ENCODE measurements at regions not wholly inside any gene's neighbourhood (a gene's known extent, or its start where the extent isn't known, plus 50 kb on each side); places are given as distances from the start of the nearest gene placed in this dataset.

DNA sequence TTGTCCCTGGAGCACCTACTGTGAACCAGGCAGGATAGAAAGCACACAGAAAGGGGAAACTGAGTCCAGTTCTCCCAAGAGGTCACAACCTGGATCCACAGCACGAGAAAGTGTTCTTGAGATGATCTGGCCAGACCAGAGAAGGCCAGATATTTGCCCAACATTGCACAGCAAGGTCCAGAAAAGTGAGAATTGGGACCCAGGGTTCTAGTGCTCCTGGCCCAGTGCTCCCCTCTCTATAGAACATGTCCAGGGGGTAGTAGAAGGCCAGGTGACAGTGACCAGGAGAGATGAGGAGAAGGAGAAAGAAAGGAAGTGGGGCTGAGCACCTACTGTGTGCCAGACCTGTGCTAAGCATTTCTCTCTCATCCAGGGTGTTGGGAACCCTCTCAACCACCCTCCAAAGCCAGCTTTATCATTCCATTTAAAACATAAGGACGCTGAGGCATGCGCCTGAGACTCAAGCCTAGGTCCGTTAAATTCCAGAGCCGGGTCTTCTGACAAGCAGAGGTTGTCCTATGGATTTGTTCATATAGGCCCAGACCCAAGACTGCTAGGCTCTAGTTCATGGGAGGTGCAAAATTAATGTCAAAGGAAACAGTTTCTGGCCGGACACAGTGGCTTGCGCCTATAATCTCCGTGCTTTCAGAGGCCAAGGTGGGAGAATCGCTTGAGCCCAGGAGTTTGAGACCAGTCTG is 128.7 kb downstream of the MN1 start:
- no peak overlapping the region for H3K27ac Mint-ChIP-seq
- POLR2A ChIA-PET: no interaction called here
- no peak for DNase-seq
- H3K4me3 Mint-ChIP-seq: no peak overlapping the region
- peaks cover 0 to 2% (median 0%) of the 10 kb centered on the region in 9 donors for H3K9me3 Mint-ChIP-seq
- H3K36me3 Mint-ChIP-seq: no peaks in the 10 kb centered on the region
- peaks cover 8 to 54% (median 45%) of the 10 kb centered on the region in 5 donors for H3K27me3 Mint-ChIP-seq
- no peak for ATAC-seq
- H3K4me1 Mint-ChIP-seq: peaks cover 0 to 3% (median 1%) of the 10 kb centered on the region in 4 donors

DNA sequence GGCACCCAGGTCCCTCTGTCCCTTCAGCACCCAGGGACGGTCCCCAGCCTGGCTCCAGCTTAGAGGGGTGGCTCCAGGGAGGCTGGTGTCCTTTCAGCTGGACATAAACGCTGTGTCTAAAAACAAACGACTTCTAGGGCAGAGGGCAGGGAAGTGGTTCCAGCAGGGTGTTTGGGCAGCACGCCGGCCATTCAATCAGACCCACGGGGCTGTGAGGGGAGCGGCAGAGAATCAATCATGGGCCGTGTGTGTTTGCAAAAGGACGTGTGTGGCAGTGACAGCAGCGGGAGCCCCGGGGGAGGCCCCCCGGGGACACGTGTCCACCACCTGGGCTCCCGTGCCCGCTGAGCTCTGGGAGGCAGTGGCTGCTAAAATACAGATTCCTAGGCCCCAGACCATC is 127.7 kb downstream of the MN1 start:
- Mint-ChIP-seq H3K36me3 (no peaks in the 10 kb centered on the region), H3K4me1 (peaks cover 0 to 3% (median 1%) of the 10 kb centered on the region in 4 donors), H3K27me3 (peaks cover 8 to 45% (median 41%) of the 10 kb centered on the region in 5 donors), H3K27ac (peak overlapping the region in 1 of 10 donors; percentile 79), H3K4me3 (no peak overlapping the region), H3K9me3 (peaks cover 0 to 2% (median 0%) of the 10 kb centered on the region in 9 donors)
- DNase-seq (no peak), ATAC-seq (no peak)
- POLR2A ChIA-PET: no interaction called here

DNA sequence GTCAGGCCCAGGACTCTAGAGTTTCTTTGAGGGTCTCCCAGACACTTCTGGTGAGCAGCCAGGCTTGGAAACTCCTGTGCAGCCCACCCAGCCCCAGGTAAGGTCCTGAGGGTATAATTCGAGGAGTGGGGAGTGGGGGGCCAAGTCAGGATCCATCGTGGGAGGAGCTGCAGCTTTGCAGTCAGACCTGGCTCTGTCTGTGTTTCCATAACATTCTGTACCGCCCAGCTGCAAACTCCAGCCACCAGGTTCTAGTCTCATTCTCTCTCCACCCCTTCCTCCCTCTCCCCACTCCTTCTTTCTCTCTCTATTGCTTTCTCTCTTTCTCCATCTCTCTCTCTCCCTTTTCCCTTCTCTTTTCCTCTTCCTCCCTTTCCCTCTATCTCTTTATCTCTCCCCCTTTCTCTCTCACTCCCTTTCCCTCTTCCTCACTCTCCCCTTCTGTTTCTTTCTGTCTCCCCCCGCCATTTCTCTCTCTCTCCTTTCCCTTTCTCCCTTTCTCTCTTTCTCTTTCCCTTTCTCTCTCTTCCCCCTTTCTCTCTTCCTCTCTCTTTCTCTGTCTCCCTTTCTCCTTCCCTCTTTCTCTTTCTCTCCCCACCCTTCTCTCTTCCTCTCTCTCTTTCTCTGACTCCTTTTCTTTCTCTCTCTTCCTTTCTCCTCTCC is 127.2 kb downstream of the MN1 start:
- Mint-ChIP-seq H3K4me1 (peaks cover 0 to 3% (median 1%) of the 10 kb centered on the region in 4 donors), H3K36me3 (no peaks in the 10 kb centered on the region), H3K9me3 (peaks cover 0 to 2% (median 0%) of the 10 kb centered on the region in 9 donors), H3K4me3 (no peak overlapping the region), H3K27me3 (peaks cover 8 to 39% (median 38%) of the 10 kb centered on the region in 5 donors), H3K27ac (no peak overlapping the region)
- DNase-seq (no peak), ATAC-seq (no peak)
- POLR2A ChIA-PET: no interaction called here

GRCh38 chr22:27676545-27677213 is 124.9 kb downstream of the MN1 start:
- Mint-ChIP-seq H3K9me3 (no peaks in the 10 kb centered on the region), H3K4me1 (no peaks in the 10 kb centered on the region), H3K27me3 (peaks cover 0 to 41% (median 17%) of the 10 kb centered on the region in 5 donors), H3K27ac (no peak overlapping the region), H3K4me3 (no peak overlapping the region), H3K36me3 (no peaks in the 10 kb centered on the region)
- ATAC-seq (no peak), DNase-seq (no peak)
- POLR2A ChIA-PET: no interaction called here

DNA sequence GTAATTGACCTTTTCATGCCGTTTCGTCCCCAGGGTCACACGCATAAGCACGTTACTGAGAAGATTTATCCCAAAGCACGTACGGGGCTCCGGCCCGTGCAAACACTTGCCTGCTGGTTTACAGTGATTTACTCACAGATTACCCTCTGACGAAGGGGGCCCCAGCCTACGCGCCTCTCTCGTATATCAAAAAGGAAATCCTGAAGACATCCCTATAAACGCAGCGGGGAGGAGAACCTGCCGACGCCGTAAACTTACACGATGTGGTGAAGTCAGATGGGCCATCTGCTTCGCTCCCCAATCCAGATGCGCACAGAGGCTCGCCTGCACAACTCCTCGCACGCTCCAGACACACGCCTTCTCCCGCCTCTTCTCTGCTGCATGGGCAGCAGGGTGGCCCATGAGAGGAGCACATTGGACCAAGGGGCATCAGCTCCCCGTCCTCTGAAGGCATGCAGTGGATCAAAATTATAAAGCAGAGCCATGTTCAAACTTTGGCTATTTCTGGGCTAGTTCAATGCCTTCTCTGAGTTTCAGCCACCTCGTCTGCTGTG is 123.6 kb downstream of the MN1 start:
- POLR2A ChIA-PET: no interaction called here
- no peak overlapping the region for H3K4me3 Mint-ChIP-seq
- peaks cover 0 to 38% (median 17%) of the 10 kb centered on the region in 5 donors for H3K27me3 Mint-ChIP-seq
- no peaks in the 10 kb centered on the region for H3K9me3 Mint-ChIP-seq
- DNase-seq: no peak
- ATAC-seq: no peak
- H3K4me1 Mint-ChIP-seq: no peaks in the 10 kb centered on the region
- H3K27ac Mint-ChIP-seq: no peak overlapping the region
- H3K36me3 Mint-ChIP-seq: no peaks in the 10 kb centered on the region

DNA sequence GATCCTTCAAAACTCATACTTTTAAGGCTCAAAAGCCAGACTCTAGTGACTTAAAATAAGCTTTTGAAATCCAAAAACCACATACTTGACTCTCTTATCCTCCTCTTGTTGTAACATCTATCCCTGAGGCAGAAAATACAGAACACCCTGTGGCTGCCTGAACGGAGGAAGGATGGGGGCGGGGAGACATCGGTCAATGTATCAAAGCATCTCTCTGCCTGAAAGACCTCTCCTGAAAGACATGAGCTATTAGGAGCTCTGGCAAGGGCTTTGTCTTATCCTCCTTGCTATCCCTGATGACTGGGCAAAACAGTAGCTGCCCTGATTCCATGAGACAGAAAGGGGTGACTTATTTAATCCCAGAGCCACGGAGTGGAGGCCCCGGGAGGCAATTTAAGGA is 122.4 kb downstream of the MN1 start:
- Mint-ChIP-seq H3K27ac (no peak overlapping the region), H3K27me3 (peaks cover 0 to 35% (median 17%) of the 10 kb centered on the region in 5 donors), H3K4me3 (no peak overlapping the region), H3K4me1 (no peaks in the 10 kb centered on the region), H3K9me3 (no peaks in the 10 kb centered on the region), H3K36me3 (no peaks in the 10 kb centered on the region)
- POLR2A ChIA-PET: no interaction called here
- DNase-seq (no peak), ATAC-seq (no peak)

DNA sequence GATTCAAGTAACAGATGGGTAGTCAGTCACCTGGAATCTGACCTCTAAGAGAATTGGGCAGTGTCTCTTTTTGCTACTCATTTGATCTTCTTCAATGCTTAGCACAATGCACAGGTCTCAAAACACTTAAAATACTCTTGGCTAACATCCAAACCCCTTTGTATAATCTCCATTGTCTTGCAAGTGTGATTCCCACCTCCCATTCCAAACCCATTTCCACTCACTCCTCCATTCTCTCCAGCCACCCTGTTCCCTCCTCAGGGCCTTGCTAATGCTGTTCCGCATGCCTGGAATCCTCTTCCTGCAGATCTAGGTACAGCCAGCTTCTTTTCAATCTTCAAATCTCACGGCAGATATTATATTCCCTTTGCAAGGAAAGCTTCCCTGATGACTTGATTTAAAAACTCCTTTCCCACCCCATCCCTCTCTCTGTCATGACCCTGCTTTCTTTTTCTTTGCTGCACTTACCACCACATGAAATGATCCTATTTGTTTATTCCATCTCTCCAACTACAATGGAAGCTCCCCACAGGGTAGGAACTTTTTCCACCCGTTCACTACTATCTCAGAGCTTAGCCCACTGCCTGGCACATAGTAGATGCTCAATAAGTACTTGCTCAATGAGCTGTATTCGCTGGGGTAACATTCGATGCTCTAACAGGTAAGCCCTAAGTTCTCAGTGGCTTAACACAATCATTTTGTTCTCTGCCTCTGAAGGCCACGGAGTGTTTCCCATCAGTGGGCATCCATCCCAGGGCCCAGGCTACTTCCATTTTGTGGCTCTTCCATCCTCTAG is 121.7 kb downstream of the MN1 start:
- no peaks in the 10 kb centered on the region for H3K4me1 Mint-ChIP-seq
- H3K4me3 Mint-ChIP-seq: no peak overlapping the region
- H3K9me3 Mint-ChIP-seq: no peaks in the 10 kb centered on the region
- no peak for ATAC-seq
- no peak overlapping the region for H3K27ac Mint-ChIP-seq
- no peak for DNase-seq
- POLR2A ChIA-PET: no interaction called here
- peaks cover 0 to 29% (median 12%) of the 10 kb centered on the region in 5 donors for H3K27me3 Mint-ChIP-seq
- H3K36me3 Mint-ChIP-seq: no peaks in the 10 kb centered on the region

- no peak for DNase-seq
- POLR2A ChIA-PET: no interaction called here
These were observed 120.9 kb downstream of the MN1 start for GRCh38 chr22:27680636-27681035.

GRCh38 chr22:27681037-27681436 is 120.5 kb downstream of the MN1 start:
- H3K36me3 Mint-ChIP-seq: no peaks in the 10 kb centered on the region
- peaks cover 0 to 23% (median 5%) of the 10 kb centered on the region in 5 donors for H3K27me3 Mint-ChIP-seq
- no peak overlapping the region for H3K27ac Mint-ChIP-seq

More at GRCh38 chr22:27680636-27681035, 120.9 kb downstream of the MN1 start:
- Mint-ChIP-seq H3K27me3 (peaks cover 0 to 22% (median 7%) of the 10 kb centered on the region in 5 donors), H3K9me3 (no peaks in the 10 kb centered on the region), H3K4me3 (no peak overlapping the region), H3K4me1 (no peaks in the 10 kb centered on the region), H3K27ac (no peak overlapping the region), H3K36me3 (no peaks in the 10 kb centered on the region)
- no peak for ATAC-seq

DNA sequence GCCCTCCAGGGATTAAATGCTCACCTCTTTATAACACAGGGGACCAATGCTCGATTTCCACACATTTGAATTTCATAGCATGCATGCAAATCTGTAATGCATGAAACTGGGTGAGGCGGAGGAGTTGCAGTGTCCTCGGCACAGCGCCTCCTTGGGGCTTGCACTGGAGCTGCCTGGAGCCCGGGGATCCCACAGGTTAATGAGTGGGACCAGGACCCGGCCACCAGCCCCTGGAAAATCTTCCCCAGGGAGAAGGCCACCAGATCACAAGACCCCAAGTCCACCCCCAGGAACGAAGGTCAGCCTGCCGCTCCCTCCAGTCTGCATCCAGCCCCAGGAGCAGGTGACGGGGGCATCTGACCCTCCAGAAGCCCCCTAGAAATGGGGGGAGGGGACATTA is 119.1 kb downstream of the MN1 start:
- no peak overlapping the region for H3K4me3 Mint-ChIP-seq
- no peaks in the 10 kb centered on the region for H3K4me1 Mint-ChIP-seq
- peaks cover 0 to 23% (median 5%) of the 10 kb centered on the region in 5 donors for H3K27me3 Mint-ChIP-seq
- no peaks in the 10 kb centered on the region for H3K9me3 Mint-ChIP-seq
- ATAC-seq (no peak), DNase-seq (no peak)
- H3K27ac Mint-ChIP-seq: no peak overlapping the region
- H3K36me3 Mint-ChIP-seq: no peaks in the 10 kb centered on the region
- POLR2A ChIA-PET: no interaction called here

More at GRCh38 chr22:27681037-27681436, 120.5 kb downstream of the MN1 start:
- no peaks in the 10 kb centered on the region for H3K4me1 Mint-ChIP-seq
- DNase-seq (no peak), ATAC-seq (no peak)
- H3K9me3 Mint-ChIP-seq: no peaks in the 10 kb centered on the region
- POLR2A ChIA-PET: no interaction called here
- no peak overlapping the region for H3K4me3 Mint-ChIP-seq

DNA sequence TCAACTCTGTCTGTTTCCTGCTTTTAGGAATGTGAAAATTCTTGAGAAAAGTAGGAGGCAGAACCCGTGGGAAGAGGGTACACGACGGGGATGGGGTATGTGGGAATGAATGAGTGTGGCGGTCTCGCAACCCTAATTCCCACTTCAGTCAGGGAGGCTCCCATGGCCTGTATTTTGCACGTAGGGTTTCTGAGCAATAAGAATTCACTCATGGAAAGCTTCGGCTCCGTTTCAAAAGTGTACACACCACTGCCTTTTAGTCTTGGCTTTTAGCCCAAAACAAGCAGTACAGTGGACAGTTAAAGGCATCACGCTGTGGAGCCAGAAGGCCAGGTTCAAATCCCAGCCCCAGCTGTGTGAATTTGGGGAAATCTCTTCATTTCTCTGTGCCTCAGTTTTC is 116.7 kb downstream of the MN1 start:
- H3K4me3 Mint-ChIP-seq: no peak overlapping the region
- H3K36me3 Mint-ChIP-seq: peaks cover 0 to 5% (median 0%) of the 10 kb centered on the region in 3 donors
- H3K27me3 Mint-ChIP-seq: peaks cover 0 to 14% (median 8%) of the 10 kb centered on the region in 5 donors
- POLR2A ChIA-PET: no interaction called here
- H3K4me1 Mint-ChIP-seq: no peaks in the 10 kb centered on the region
- peaks cover 0 to 5% (median 0%) of the 10 kb centered on the region in 9 donors for H3K9me3 Mint-ChIP-seq
- no peak overlapping the region for H3K27ac Mint-ChIP-seq
- no peak for DNase-seq
- no peak for ATAC-seq

DNA sequence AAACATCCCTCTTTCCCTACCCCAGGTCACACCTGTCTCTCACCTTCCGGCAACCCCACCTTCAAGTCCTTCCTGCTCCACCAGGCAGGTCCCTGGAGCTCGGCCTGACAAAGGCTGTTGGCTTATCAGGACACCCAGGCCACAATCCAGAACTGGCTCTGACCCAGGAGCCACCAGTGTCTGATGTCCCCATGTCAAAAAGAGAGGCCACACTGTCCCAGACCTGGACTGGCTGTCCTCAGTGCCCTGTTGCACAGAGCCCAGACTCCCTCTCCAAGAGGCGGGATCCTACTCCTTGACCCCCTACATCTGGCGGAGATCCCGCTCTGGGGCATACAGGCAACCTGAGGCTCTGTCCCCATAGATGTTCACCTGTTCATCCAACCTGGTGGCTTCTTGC is 116.0 kb downstream of the MN1 start:
- Mint-ChIP-seq H3K27me3 (peaks cover 0 to 15% (median 6%) of the 10 kb centered on the region in 5 donors), H3K9me3 (peaks cover 0 to 5% (median 0%) of the 10 kb centered on the region in 9 donors), H3K4me1 (no peaks in the 10 kb centered on the region), H3K36me3 (peaks cover 0 to 5% (median 0%) of the 10 kb centered on the region in 3 donors), H3K27ac (no peak overlapping the region), H3K4me3 (no peak overlapping the region)
- ATAC-seq (no peak), DNase-seq (peak in 1 of 10 donors; percentile 46)
- POLR2A ChIA-PET: no interaction called here

All from naive thymus-derived CD8-positive, alpha-beta T cell (primary cell).